A549 (cell line): ENCODE measurements at regions not wholly inside any gene's neighbourhood (a gene's known extent, or its start where the extent isn't known, plus 50 kb on each side); places are given as distances from the start of the nearest gene placed in this dataset.

Source experiments
- ATAC-seq, 2 experiments: fragments of 200-7000 bp in 1 of 2; fragments of >200 bp in 1 of 2; cut with Nextera tagmentation in 1 of 2; cut with Tn5 transposase in 1 of 2; 3 replicates each; pipeline versions ENCODE4 v1.8.0 to v1.9.1; 2018 to 2020; ENCODE audit warnings: mild to moderate bottlenecking in 1 of 2, moderate library complexity in 1 of 2
- CTCF ChIA-PET: fragments of 300-600 bp; sonication (Branson Sonifier 250); formaldehyde crosslinking; extraction: SDS; loops from one replicate; lab custom pipeline; 2021; ENCODE audit warnings: antibody characterized with exemption, inconsistent platforms; lab: Yijun Ruan, JAX
- POLR2A ChIA-PET: fragments of 350-600 bp; formaldehyde crosslinking; extraction: SDS; loops from one replicate; lab custom pipeline; 2021; ENCODE audit warnings: antibody characterized with exemption, inconsistent platforms; lab: Yijun Ruan, JAX
- DNase-seq, 2 experiments: peaks; one replicate each; pipeline versions ENCODE4 v3.0.0 to v3.0.0-alpha.2; 2011 to 2016; ENCODE audit warnings: low read depth in 1 of 2, low spot score in 1 of 2
- FAIRE-seq: peaks from 2 replicates; lab custom pipeline; 2011; peaks lifted over from hg19 to GRCh38; lab: Jason Lieb, UNC
- H3K27ac ChIP-seq, 2 experiments: fragments of >200 bp; sonication (Bioruptor Twin); formaldehyde crosslinking; 3 replicates each; pipeline ENCODE4 v1.5.1; 2016 to 2017
- H3K4me1 ChIP-seq: fragments of >200 bp; sonication (Bioruptor Twin); formaldehyde crosslinking; 3 replicates; pipeline ENCODE4 v1.6.1; 2016
- H3K4me2 ChIP-seq: fragments of >200 bp; sonication (Bioruptor Twin); formaldehyde crosslinking; 3 replicates; pipeline ENCODE4 v1.6.1; 2016
- H3K4me3 ChIP-seq: fragments of >200 bp; sonication (Bioruptor Twin); formaldehyde crosslinking; 3 replicates; pipeline ENCODE4 v1.5.1; 2016
- H3K9me3 ChIP-seq: fragments of >200 bp; sonication (Bioruptor Twin); formaldehyde crosslinking; 3 replicates; pipeline ENCODE4 v1.6.1; 2016
- CBX2 ChIP-seq: fragments of 200-600 bp; sonication (generic); IDR thresholded peaks from 2 replicates; pipeline ENCODE4 v1.6.1; 2016; ENCODE audit warnings: low read depth, mild to moderate bottlenecking, borderline replicate concordance
- CEBPB ChIP-seq, 2 experiments: fragments of >200 bp in 1 of 2; sonication (Bioruptor Twin) in 1 of 2; formaldehyde crosslinking in 1 of 2; IDR thresholded peaks; 2 replicates each; pipeline ENCODE4 v1.6.1; 2012 to 2016
- CHD2 ChIP-seq: fragments of 150-350 bp; IDR thresholded peaks from 2 replicates; pipeline ENCODE4 v1.6.1; 2014; ENCODE audit warnings: low read length; ENCODE audit not compliant: partially characterized antibody
- CHD4 ChIP-seq: fragments of 200-600 bp; sonication (generic); IDR thresholded peaks from 2 replicates; pipeline ENCODE4 v1.6.1; 2016; ENCODE audit warnings: antibody characterized with exemption, mild to moderate bottlenecking, borderline replicate concordance
- CTCF ChIP-seq: fragments of >200 bp; sonication (Bioruptor Twin); formaldehyde crosslinking; IDR thresholded peaks from 3 replicates; pipeline ENCODE4 v1.5.1; 2016
- E2F6 ChIP-seq: IDR thresholded peaks from 2 replicates; pipeline ENCODE4 v1.6.1; 2012; ENCODE audit warnings: low read depth, borderline replicate concordance
- ELK1 ChIP-seq: fragments of 150-350 bp; IDR thresholded peaks from 2 replicates; pipeline ENCODE4 v1.6.1; 2014; ENCODE audit warnings: low read depth, mild to moderate bottlenecking, low read length
- EP300 ChIP-seq, 2 experiments: fragments of >200 bp; sonication (Bioruptor Twin); formaldehyde crosslinking; IDR thresholded peaks; 2 replicates in 1 of 2; 3 replicates in 1 of 2; pipeline ENCODE4 v1.6.1; 2016 to 2017
- ESRRA ChIP-seq: fragments of 150-350 bp; IDR thresholded peaks from 2 replicates; pipeline ENCODE4 v1.6.1; 2014; ENCODE audit warnings: mild to moderate bottlenecking, low read length, borderline replicate concordance
- FOSB ChIP-seq: fragments of 250-450 bp; sonication (Bioruptor Pico); IDR thresholded peaks from 2 replicates; pipeline ENCODE4 v1.5.0; 2020; ENCODE audit warnings: mild to moderate bottlenecking, moderate library complexity
- HDAC2 ChIP-seq: fragments of 200-600 bp; sonication (generic); IDR thresholded peaks from 2 replicates; pipeline ENCODE4 v1.6.1; 2016
- HES2 ChIP-seq: fragments of >200 bp; sonication (Bioruptor Twin); formaldehyde crosslinking; IDR thresholded peaks from 2 replicates; pipeline ENCODE4 v1.6.1; 2016
- HEYL ChIP-seq: fragments of 250-450 bp; sonication (Bioruptor Pico); IDR thresholded peaks from 2 replicates; pipeline ENCODE4 v1.8.0; 2021; ENCODE audit warnings: mild to moderate bottlenecking, moderate library complexity
- HOXA7 ChIP-seq: fragments of 250-450 bp; sonication (Bioruptor Pico); IDR thresholded peaks from 2 replicates; pipeline ENCODE4 v1.5.0; 2020; ENCODE audit warnings: mild to moderate bottlenecking, moderate library complexity
- KDM1A ChIP-seq: fragments of 200-600 bp; sonication (generic); IDR thresholded peaks from 2 replicates; pipeline ENCODE4 v1.6.1; 2016; ENCODE audit warnings: low read depth, mild to moderate bottlenecking
- KDM5A ChIP-seq: fragments of 200-600 bp; sonication (generic); IDR thresholded peaks from 2 replicates; pipeline ENCODE4 v1.6.1; 2016; ENCODE audit warnings: antibody characterized with exemption, mild to moderate bottlenecking
- MAFK ChIP-seq: fragments of 450-650 bp; IDR thresholded peaks from 2 replicates; pipeline ENCODE4 v1.6.1; 2014; ENCODE audit not compliant: partially characterized antibody
- NPAS2 ChIP-seq: fragments of 250-450 bp; sonication (Bioruptor Pico); IDR thresholded peaks from 2 replicates; pipeline ENCODE4 v1.8.0; 2022; ENCODE audit warnings: mild to moderate bottlenecking, moderate library complexity, borderline replicate concordance
- POLR2A ChIP-seq: IDR thresholded peaks from 2 replicates; pipeline ENCODE4 v1.6.1; 2012; ENCODE audit warnings: mild to moderate bottlenecking, low read length
- RAD21 ChIP-seq, 2 experiments: fragments of >200 bp in 1 of 2; sonication (Bioruptor Twin) in 1 of 2; formaldehyde crosslinking in 1 of 2; IDR thresholded peaks in 1 of 2; conservative IDR thresholded peaks in 1 of 2; 2 replicates in 1 of 2; 3 replicates in 1 of 2; pipeline ENCODE4 v1.6.1; 2012 to 2018; ENCODE audit warnings: inconsistent platforms in 1 of 2
- SMC3 ChIP-seq: fragments of >200 bp; sonication (Bioruptor Twin); formaldehyde crosslinking; IDR thresholded peaks from 3 replicates; pipeline ENCODE4 v1.6.1; 2018; ENCODE audit warnings: inconsistent platforms
- TFCP2L1 ChIP-seq: fragments of 250-450 bp; sonication (Bioruptor Pico); IDR thresholded peaks from 2 replicates; pipeline ENCODE4 v1.5.0; 2021; ENCODE audit warnings: mild to moderate bottlenecking
- USF2 ChIP-seq: fragments of 450-650 bp; IDR thresholded peaks from 2 replicates; pipeline ENCODE4 v1.6.1; 2014; ENCODE audit warnings: antibody characterized with exemption
- ZC3H11A ChIP-seq: fragments of 450-650 bp; IDR thresholded peaks from 2 replicates; pipeline ENCODE4 v1.6.1; 2014; ENCODE audit warnings: antibody characterized with exemption, mild to moderate bottlenecking
- ZFP36 ChIP-seq: fragments of 450-650 bp; IDR thresholded peaks from 2 replicates; pipeline ENCODE4 v1.6.1; 2014; ENCODE audit warnings: borderline replicate concordance; ENCODE audit not compliant: partially characterized antibody
- ZNF302 ChIP-seq: fragments of 250-450 bp; sonication (Bioruptor Pico); IDR thresholded peaks from 2 replicates; pipeline ENCODE4 v1.9.0; 2021; ENCODE audit warnings: inconsistent platforms, mild to moderate bottlenecking, moderate library complexity
- WGBS: methylation state at CpG from one replicate; pipeline ENCODE4 v1.1.6; 2017; ENCODE audit errors: missing lambda C conversion rate; 5-methylcytosine and 5-hydroxymethylcytosine counted together

GRCh38 chr12:58242796-58243630 lies 301.6 kb downstream of the ATP23 start:
- H3K4me2 ChIP-seq, result no peak overlapping the region
- H3K27ac ChIP-seq, result no peak overlapping the region
- no peak for FAIRE-seq
- ChIA-PET POLR2A (no interaction called here), CTCF (no interaction called here)
- no peaks in the 10 kb centered on the region for H3K4me1 ChIP-seq
- WGBS, result 49% methylated on average over 4 of the region's 4 CpGs
- no peak for DNase-seq
- no peak overlapping the region for H3K4me3 ChIP-seq
- no peak for ATAC-seq
- H3K9me3 ChIP-seq, result no peaks in the 10 kb centered on the region
- TF ChIP-seq POLR2A, result no peak
- no peak for TF ChIP-seq NPAS2
- TF ChIP-seq KDM5A, result no peak
- no peak for TF ChIP-seq ZFP36
- no peak for TF ChIP-seq CHD2
- TF ChIP-seq CTCF, result no peak
- TF ChIP-seq ZNF302 (CRISPR knock-in tag), result no peak
- no peak for TF ChIP-seq USF2
- TF ChIP-seq CEBPB (IDR thresholded peaks at IDR 0.05), result no peak
- no peak for TF ChIP-seq ZC3H11A
- no peak for TF ChIP-seq HOXA7
- no peak for TF ChIP-seq ELK1
- TF ChIP-seq KDM1A, result no peak
- no peak for TF ChIP-seq CBX2
- TF ChIP-seq MAFK, result no peak
- TF ChIP-seq ESRRA, result no peak
- TF ChIP-seq TFCP2L1 (CRISPR knock-in tag), result no peak
- TF ChIP-seq SMC3, result no peak
- TF ChIP-seq EP300 (IDR thresholded peaks at IDR 0.05), result no peak

- TF ChIP-seq E2F6 (no peak), HDAC2 (no peak), CHD4 (no peak), CTCF (0 out of 3 replicates have a peak, but pooled peaks have one; percentile 6), CHD2 (no peak), HES2 (no peak), RAD21 (conservative IDR thresholded peaks at IDR 0.05 in 1 of 2, IDR thresholded peaks at IDR 0.05 in 1 of 2) (peak in 1 of 2 experiments; percentile 31; a peak in 2 of 5 replicates), HEYL (CRISPR knock-in tag) (no peak), HOXA7 (no peak), FOSB (CRISPR knock-in tag) (no peak), CEBPB (IDR thresholded peaks at IDR 0.05) (no peak)
- ATAC-seq (peak in 1 of 2 experiments; percentile 80; a peak in 3 of 6 replicates), FAIRE-seq (no peak), DNase-seq (peak in 1 of 2 experiments; percentile 19)
- Histone ChIP-seq H3K4me2 (no peak overlapping the region), H3K4me3 (no peak overlapping the region), H3K4me1 (no peaks in the 10 kb centered on the region), H3K9me3 (no peaks in the 10 kb centered on the region), H3K27ac (no peak overlapping the region)
- POLR2A ChIA-PET, result no interaction called here
- CTCF ChIA-PET, result no interaction called here
- WGBS, result 60% methylated on average over 4 of the region's 4 CpGs
Measured at GRCh38 chr12:58247633-58248032, 306.3 kb downstream of the ATP23 start.
